ENCODE measurements at regions not wholly inside any gene's neighbourhood (a gene's known extent, or its start where the extent isn't known, plus 50 kb on each side); places are given as distances from the start of the nearest gene placed in this dataset.

DNA sequence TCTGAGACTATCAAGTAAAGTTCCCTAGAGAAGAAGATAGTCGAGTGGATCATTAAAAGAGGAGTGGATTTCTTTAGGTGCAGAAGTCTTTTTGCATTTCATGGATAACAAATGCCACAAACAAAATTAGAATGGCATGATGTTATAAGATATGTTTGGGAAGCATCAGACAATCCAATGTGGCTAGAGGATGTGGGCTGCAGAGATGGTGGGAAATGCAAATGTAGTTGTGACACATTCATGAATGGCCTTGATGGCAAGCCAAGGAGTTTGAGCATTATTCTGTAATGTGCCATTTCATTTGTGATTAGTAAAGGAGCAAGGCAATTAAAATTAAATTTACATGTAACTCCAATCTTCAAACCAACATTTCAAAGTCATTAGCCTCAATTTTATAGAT lies 211.9 kb downstream of the CENPW start:
- TF ChIP-seq, protein P1, sequence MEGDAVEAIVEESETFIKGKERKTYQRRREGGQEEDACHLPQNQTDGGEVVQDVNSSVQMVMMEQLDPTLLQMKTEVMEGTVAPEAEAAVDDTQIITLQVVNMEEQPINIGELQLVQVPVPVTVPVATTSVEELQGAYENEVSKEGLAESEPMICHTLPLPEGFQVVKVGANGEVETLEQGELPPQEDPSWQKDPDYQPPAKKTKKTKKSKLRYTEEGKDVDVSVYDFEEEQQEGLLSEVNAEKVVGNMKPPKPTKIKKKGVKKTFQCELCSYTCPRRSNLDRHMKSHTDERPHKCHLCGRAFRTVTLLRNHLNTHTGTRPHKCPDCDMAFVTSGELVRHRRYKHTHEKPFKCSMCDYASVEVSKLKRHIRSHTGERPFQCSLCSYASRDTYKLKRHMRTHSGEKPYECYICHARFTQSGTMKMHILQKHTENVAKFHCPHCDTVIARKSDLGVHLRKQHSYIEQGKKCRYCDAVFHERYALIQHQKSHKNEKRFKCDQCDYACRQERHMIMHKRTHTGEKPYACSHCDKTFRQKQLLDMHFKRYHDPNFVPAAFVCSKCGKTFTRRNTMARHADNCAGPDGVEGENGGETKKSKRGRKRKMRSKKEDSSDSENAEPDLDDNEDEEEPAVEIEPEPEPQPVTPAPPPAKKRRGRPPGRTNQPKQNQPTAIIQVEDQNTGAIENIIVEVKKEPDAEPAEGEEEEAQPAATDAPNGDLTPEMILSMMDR (conservative IDR thresholded peaks at IDR 0.05; ENCODE audit: low read length), result no peak
- no peak for TF ChIP-seq EZH2phosphoT487 (IDR thresholded peaks at IDR 0.05; ENCODE audit: borderline replicate concordance)
